8988T (cell line): ENCODE measurements at regions not wholly inside any gene's neighbourhood (a gene's known extent, or its start where the extent isn't known, plus 50 kb on each side); places are given as distances from the start of the nearest gene placed in this dataset.

Source experiments
- DNase-seq: peaks from one replicate; pipeline ENCODE4 v3.0.0; 2011

- DNase-seq, result no peak
Observed at GRCh38 chr2:5379811-5380210, 312.4 kb upstream of the SOX11 start.

GRCh38 chr2:5385596-5385995 lies 306.6 kb upstream of the SOX11 start:
- no peak for DNase-seq

DNA sequence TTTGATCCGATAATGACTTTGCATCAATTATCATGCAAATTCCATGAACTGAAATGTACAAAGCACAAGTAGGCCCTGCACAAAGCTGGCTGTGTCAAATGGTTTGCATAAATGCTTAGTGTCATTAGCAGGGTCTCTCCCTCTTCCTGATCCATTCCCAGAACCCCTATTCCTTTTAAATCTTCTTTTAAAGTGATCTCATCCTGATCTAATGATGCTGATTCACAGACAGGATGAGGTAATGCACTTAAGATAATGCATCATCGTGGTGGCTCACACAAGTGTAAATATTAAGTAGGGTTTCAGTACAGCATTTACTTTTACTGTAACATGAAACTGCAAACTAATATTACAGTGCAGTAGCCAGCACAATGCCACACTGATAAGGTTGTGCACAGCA lies 304.8 kb upstream of the SOX11 start:
- DNase-seq, result no peak

DNA sequence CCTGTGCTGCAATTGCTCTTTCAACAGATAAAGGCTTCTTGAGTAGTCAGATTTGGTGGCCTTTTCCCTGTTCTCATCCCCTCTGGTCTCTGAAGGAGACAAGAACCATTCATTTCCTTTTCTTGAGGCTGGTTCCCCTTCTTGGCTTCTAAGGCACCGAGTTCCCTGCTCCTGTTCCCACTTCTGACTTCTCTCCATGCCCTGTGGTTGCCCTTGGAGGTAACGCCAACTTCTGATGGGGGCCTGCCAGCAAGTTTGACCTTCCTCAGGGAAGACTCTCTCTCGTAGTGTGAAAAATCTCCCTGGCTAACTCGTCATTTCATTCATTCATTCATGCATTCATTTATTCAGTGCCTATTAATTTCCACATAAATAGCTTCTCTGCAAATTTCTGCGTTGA lies 302.4 kb upstream of the SOX11 start:
- no peak for DNase-seq

- no peak for DNase-seq
Observed at GRCh38 chr2:5391362-5391761, 300.8 kb upstream of the SOX11 start.

DNA sequence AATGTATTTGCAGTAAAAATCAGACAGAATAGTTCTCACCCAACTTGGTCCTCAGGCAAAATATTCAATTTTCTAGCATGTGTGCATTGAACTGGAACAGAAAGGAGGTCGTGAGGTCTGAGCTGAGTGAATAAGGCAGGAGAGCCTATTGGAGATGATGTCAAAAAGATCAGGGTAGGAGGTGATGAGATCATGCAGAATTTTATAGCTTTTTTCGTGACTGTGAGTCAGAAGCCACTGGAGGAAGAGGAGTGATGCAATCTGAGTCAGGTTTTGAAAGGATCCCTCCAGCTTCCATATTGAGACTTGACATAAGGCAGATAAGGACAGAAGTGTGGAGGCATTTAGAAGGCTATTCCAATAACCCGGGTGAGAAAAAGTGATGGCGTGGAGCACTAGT lies 299.5 kb upstream of the SOX11 start:
- DNase-seq, result no peak

GRCh38 chr2:5393474-5393873 lies 298.7 kb upstream of the SOX11 start:
- DNase-seq, result no peak

DNA sequence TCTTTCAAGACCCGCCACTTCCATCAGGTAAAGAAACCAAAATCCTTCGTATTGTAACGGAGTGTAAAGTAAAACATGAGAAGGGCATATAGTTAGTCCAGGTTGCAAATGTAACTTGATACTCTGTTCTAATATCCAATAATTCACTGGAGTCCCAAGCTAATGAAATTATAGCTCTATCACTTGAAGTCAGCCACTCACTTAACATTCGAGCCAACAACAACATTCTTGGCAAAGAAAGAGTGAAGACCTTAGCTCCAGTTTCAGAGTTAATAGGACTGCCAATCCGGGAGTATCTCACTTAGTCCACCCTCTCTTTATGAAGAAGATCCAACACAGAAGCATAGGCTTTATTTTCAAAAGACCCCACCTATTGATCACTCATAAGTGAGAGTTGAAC lies 298.0 kb upstream of the SOX11 start:
- DNase-seq, result no peak

DNA sequence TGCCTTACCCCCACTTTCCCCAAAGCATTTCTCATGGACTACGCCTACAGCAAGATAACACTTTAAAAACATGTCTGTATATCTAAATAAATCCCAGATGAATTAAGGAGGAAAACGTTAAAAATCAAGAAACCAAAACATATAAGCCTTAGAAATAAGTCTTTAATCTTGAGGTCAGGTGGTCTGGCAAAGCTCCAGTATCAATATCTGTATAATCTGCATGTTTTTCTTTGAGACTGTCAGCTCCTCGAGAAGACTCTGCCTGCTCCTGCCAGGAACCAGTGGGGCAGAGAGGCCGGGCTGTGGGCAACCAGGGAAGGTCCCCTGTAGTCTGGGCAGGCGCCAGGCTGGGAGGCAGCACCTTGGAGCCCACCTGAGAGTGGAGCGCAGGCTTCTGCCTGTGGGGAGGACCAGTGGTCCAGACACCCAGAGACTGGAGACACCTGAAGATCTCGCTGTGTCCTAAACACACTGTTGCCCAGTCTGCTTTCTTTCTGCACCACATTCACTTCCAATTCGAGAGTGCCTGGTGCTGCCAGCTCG lies 291.0 kb upstream of the SOX11 start:
- no peak for DNase-seq

DNA sequence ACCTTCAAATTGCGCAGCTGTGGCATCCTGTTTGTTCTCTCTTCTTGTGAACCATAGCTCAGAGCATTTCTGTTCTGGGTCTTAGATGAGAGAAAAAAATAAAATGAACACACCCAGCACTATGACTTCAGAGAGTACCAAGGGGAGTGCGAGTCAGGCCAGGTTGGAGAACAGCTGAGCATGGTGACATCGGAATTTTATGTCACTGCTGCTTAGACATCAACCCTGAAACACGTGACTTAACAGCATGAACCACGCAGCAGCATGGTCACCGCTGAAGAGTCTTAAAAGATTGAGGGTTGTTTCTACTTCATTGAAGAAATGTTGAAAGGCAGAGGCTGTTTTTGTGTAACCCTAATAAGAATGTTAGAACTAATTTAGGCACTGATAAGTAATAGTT lies 288.8 kb upstream of the SOX11 start:
- DNase-seq, result no peak

- DNase-seq, result no peak
Observed at GRCh38 chr2:5409898-5410381, 282.2 kb upstream of the SOX11 start.

GRCh38 chr2:5410991-5411700 lies 281.0 kb upstream of the SOX11 start:
- no peak for DNase-seq

DNA sequence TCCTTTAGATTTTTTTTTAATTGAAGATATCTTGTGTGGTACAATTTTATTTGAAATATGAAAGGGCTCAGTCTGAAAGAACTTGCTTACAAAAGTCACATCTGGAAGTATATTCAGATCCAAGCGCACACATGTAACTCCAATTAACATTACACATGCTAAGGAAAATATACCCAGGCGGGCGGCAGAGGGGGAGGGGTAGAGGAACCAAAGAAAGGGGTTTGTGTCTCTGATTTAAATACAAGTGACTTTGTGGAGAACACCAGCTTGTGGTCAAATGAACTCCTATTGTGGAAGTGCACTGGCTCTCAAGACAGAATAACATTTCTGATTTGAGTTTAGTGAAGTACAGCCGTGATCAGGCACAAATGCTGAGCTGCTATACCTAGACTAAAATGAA lies 280.2 kb upstream of the SOX11 start:
- DNase-seq, result no peak

GRCh38 chr2:5433855-5434254 lies 258.3 kb upstream of the SOX11 start:
- no peak for DNase-seq

DNA sequence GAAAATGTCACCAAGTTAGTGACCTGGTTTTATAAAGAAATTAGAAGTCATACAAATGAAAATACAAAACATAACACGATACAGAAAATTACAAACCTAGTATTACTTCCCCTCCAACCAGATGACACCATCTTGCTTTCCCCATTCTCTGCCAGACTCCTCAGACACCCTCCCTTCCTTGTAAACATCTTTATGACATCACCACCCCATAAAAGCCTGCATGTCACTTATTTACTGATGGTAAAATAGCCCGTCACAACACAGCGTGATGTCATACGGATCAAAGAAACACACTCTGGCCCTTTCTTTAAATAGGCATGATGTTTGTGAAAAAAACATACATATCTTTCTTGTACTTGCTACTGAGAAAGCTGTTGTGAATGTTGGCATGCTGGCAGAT lies 254.8 kb upstream of the SOX11 start:
- no peak for DNase-seq

DNA sequence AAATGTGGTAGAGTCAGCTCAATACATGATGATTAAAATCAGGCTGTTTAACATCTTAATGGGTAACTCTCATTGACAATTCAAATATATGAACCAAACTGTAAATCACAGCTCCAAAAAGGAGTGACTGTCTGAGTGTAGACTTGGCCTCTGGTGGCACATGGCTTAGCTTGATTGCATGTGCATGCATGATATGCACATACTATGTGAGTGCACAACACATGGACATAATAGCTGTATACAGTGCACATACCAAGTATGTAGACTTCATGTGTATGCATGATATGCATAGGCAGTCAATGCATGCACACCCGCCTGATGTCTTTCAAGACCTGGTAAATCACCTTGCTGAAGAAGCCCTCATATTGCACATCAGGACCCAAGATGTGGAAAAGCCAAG lies 252.0 kb upstream of the SOX11 start:
- no peak for DNase-seq

GRCh38 chr2:5442736-5443135 lies 249.4 kb upstream of the SOX11 start:
- no peak for DNase-seq

GRCh38 chr2:5444168-5444567 lies 248.0 kb upstream of the SOX11 start:
- DNase-seq, result no peak

DNA sequence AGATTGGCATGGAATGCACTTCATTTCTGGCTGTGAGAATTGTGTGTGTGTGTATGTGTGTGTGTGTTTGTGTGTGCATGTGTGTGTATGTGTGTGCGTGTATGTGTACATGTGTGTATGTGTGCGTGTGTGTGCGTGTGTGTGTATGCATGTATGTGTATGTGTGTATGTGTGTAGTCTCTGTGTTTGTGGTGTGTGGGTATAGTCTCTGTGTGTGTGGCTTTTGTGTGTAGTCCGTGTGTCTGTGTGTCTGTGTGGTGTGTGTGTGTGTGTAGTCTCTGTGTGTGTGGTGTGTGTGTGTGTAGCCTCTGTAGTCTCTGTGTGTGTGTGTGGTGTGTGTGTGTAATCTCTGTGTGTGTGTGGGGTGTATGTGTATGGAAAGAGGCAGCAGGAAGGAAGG lies 247.3 kb upstream of the SOX11 start:
- no peak for DNase-seq

- no peak for DNase-seq
Observed at GRCh38 chr2:5449867-5450266, 242.3 kb upstream of the SOX11 start.

DNA sequence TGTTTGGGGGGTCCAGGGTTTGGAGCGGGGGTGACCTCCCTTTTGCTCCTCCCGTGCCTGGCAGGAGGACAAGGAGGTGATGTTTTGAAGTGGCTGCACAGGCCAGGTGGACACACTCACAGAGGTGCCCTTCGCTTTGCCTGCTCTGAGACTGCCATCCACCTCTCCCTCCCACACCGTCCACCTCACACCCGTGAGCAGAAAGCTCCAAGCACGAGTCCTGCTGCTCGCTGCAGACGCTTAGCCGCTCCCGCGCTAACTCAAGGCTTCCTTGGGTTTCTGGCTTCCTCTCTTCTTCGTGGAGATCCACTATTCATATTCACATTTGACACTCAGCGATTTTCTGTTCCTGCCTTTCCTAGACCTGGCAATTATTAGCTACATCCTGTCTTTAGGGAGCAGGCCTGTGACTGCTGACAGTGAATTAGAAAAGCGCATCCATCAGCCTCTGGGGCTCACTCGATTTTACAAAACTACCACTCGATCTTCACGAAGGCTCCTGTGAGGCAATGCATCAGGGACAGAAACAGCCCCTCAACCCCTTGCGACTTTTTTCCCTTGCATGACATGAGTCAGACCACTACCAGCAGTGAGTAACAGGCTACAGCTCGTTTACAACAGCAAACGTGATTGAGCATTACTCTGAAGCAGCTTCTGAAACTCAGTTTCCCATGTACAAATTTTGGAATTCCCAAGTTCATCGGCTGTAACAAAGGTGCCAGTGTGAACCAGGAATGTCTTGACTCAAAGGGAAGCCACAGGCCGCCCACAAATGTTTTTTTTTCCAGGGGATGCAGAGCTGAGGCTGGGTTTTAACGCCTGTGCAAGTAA lies 238.7 kb upstream of the SOX11 start:
- no peak for DNase-seq

DNA sequence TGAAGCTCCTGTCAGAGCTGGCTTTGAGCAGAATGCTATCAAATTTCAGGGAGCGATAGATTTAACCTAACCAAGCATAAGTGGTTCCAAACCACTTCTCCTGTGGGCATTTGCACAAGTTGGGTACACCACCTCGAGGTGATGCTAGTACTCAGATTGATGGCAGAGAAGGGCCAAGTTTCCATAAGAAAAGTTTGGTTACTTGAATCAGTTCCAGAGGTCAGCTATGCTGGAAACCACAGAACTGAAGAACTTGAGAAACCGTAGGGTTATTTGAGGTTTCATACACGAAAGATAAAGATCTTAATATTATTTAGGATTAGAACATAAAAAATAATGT lies 238.2 kb upstream of the SOX11 start:
- no peak for DNase-seq

DNA sequence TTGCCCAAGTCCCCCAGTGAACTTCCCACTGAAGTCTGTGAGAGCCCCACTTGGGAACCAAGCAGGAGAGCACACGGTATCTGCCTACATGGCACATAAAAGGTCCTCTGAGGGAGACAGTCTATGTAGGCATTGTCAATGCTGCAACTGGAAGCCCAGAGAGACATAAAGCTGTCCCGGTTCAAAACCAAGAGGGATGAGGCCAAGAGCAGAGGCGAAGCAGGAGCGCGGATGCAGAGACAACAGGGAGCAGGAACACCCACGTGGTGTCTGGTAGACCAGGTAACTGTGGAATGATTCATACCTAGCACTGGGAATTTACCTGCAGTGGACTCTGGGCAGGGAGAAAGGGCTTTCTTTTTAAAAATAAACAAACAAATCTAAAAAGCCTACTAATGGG lies 233.1 kb upstream of the SOX11 start:
- DNase-seq, result no peak

- no peak for DNase-seq
Observed at GRCh38 chr2:5464657-5465056, 227.5 kb upstream of the SOX11 start.
